ENCODE measurements at regions not wholly inside any gene's neighbourhood (a gene's known extent, or its start where the extent isn't known, plus 50 kb on each side); places are given as distances from the start of the nearest gene placed in this dataset.

DNA sequence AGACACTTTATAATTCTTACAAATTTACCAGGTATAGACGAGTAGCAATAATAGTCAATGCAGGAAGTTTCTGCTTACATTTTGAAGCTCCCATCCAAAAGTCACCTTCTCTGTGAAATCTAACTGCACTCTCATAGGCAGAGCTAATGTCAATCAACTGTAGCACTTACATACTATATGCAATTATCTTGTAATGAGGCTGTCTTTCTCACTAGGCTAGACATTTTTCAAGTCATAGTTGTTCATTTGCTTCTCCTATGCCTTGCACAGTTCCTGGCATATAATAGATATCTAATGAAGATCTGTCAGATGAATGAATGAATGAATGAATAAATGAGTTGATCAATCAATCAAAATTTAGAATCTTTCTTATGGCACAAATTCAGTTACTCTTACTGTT, 273.0 kb upstream of the DAB1 start:
- no peaks in the 10 kb centered on the region for H3K36me3 ChIP-seq (ENCODE audit: control insufficient read depth, insufficient read depth, low read length)
- H3K4me3 ChIP-seq (ENCODE audit: extremely low read depth, insufficient read depth, low read length, poor library complexity, severe bottlenecking) = no peak overlapping the region
- H3K9me3 ChIP-seq (ENCODE audit: control insufficient read depth, low read length) = peaks cover 6% of the 10 kb centered on the region
- WGBS, 2 experiments (ENCODE audit: insufficient coverage in 2 of 2) = 100% methylated on average over 1 of the region's 1 CpG; no CpG with 5 or more reads in 1 of the 2 experiments
- no peak overlapping the region for H3K27ac ChIP-seq (ENCODE audit: low read depth, low read length, severe bottlenecking)
- no peaks in the 10 kb centered on the region for H3K4me1 ChIP-seq (ENCODE audit: control insufficient read depth, insufficient read depth, low read length, poor library complexity, severe bottlenecking)

DNA sequence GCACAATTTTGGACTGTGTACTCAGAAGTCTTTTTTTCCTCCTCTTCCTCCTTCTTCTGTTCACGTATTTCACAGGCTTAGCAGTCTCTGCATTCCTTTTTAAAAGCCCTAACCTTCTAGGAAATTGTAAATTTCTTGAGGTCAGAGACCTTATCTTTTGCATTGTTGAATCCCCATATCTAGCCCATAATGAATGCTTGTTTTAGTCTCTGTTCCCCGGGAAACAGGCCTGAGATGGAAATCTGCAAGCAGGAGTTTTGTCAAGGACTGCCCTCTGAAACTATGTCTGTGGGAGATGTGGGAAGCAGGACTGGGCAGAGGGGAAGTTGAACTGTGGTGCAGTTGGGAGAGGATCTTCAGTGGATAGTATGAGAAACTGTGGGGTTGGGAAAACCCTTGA, 272.2 kb upstream of the DAB1 start:
- Histone ChIP-seq H3K4me3 (ENCODE audit: extremely low read depth, insufficient read depth, low read length, poor library complexity, severe bottlenecking) (no peak overlapping the region), H3K9me3 (ENCODE audit: control insufficient read depth, low read length) (peaks cover 6% of the 10 kb centered on the region), H3K27ac (ENCODE audit: low read depth, low read length, severe bottlenecking) (no peak overlapping the region), H3K4me1 (ENCODE audit: control insufficient read depth, insufficient read depth, low read length, poor library complexity, severe bottlenecking) (no peaks in the 10 kb centered on the region), H3K36me3 (ENCODE audit: control insufficient read depth, insufficient read depth, low read length) (no peaks in the 10 kb centered on the region)
- WGBS, 2 experiments (ENCODE audit: insufficient coverage in 2 of 2) = 60% methylated on average over 1 of the region's 2 CpGs

DNA sequence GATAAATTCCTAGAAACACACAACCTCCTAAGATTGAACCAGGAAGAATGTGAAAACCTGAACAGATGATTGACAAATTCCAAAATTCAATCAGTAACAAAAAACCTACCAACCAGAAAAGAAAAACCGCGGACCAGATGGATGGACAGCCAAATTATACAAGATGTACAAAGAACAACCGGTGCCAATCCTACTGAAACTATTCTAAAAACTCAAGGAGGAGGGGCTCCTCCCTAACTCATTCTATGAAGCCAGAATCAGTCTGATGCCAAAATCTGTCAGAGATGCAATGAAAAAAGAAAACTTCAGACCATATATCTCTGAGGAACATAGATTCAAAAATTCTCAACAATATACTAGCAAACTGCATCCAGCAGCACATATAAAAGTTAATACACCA, 262.4 kb upstream of the DAB1 start:
- Histone ChIP-seq H3K9me3 (ENCODE audit: control insufficient read depth, low read length) (peaks cover 5% of the 10 kb centered on the region), H3K4me1 (ENCODE audit: control insufficient read depth, insufficient read depth, low read length, poor library complexity, severe bottlenecking) (no peaks in the 10 kb centered on the region), H3K27ac (ENCODE audit: low read depth, low read length, severe bottlenecking) (no peak overlapping the region), H3K4me3 (ENCODE audit: extremely low read depth, insufficient read depth, low read length, poor library complexity, severe bottlenecking) (no peak overlapping the region), H3K36me3 (ENCODE audit: control insufficient read depth, insufficient read depth, low read length) (no peaks in the 10 kb centered on the region)
- WGBS, 2 experiments (ENCODE audit: insufficient coverage in 2 of 2) = 67% methylated on average over 1 of the region's 3 CpGs; no CpG with 5 or more reads in 1 of the 2 experiments

DNA sequence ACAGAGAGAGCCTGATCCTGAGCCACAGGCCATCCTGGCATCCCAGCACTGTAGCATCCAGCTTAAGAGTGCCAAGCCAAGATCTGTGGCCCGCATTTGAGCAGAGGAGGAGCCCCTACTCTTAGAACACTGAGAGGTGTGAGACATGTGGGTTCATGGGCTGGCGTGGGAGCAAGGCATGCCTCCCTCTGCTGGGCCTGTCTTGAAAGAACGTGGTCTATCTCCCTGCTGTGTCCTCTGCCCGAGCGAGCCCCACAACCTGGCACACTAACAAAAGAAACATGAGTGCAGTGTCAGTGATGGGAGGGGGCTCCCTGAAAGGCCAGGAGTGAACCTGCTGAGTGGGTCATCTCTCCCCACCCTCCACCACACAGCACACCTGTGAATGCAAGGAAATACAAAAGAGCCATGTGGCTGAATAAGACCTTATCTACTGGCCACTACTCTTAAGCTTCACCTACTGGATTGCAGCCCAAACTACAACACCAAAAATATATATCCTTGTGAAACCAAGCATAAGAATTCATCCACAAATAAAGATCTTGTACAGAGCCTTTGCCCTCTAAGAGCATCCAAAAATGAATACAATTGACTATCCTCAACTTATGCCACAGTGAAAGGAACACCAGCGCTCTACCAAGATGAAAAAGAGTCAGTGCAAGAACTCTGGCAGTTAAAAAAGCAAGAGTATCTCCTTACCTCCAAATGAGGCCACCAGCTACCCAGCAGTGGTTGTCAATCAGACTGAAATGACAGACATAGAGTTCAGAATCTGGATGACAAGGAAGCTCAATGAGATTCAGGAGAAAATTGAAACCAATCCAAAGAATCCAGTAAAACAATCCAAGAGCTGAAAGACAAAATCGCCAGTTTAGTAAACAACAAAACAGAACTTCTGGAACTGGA, 259.4 kb upstream of the DAB1 start:
- no peaks in the 10 kb centered on the region for H3K9me3 ChIP-seq (ENCODE audit: control insufficient read depth, low read length)
- H3K4me1 ChIP-seq (ENCODE audit: control insufficient read depth, insufficient read depth, low read length, poor library complexity, severe bottlenecking) = no peaks in the 10 kb centered on the region
- no peak overlapping the region for H3K4me3 ChIP-seq (ENCODE audit: extremely low read depth, insufficient read depth, low read length, poor library complexity, severe bottlenecking)
- 80 to 100% methylated on average over 1 to 3 of the region's 7 CpGs for WGBS, 2 experiments (ENCODE audit: insufficient coverage in 2 of 2)
- no peaks in the 10 kb centered on the region for H3K36me3 ChIP-seq (ENCODE audit: control insufficient read depth, insufficient read depth, low read length)
- no peak overlapping the region for H3K27ac ChIP-seq (ENCODE audit: low read depth, low read length, severe bottlenecking)

DNA sequence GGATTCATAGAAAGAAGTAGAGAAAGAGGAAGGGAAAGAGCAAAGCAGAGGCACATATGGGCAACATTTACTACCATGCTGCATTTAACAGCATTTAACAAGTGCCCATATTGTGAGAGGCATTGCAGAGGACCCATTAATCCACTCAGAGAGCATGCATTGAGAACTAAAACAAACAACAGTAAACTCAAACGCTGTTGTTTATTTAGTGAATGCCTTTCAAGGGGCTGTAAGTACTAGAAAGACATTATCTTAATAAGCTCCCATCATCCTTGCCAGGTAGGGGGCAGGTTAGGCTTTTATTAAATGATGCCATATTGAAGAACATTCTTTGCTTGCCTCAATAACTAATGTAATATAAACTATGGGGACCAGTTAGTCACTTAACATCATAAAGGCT, 254.3 kb upstream of the DAB1 start:
- no peaks in the 10 kb centered on the region for H3K36me3 ChIP-seq (ENCODE audit: control insufficient read depth, insufficient read depth, low read length)
- H3K27ac ChIP-seq (ENCODE audit: low read depth, low read length, severe bottlenecking) = no peak overlapping the region
- H3K9me3 ChIP-seq (ENCODE audit: control insufficient read depth, low read length) = no peaks in the 10 kb centered on the region
- WGBS, 2 experiments (ENCODE audit: insufficient coverage in 2 of 2) = 33% methylated on average over 1 of the region's 1 CpG; no CpG with 5 or more reads in 1 of the 2 experiments
- H3K4me1 ChIP-seq (ENCODE audit: control insufficient read depth, insufficient read depth, low read length, poor library complexity, severe bottlenecking) = no peaks in the 10 kb centered on the region
- no peak overlapping the region for H3K4me3 ChIP-seq (ENCODE audit: extremely low read depth, insufficient read depth, low read length, poor library complexity, severe bottlenecking)

DNA sequence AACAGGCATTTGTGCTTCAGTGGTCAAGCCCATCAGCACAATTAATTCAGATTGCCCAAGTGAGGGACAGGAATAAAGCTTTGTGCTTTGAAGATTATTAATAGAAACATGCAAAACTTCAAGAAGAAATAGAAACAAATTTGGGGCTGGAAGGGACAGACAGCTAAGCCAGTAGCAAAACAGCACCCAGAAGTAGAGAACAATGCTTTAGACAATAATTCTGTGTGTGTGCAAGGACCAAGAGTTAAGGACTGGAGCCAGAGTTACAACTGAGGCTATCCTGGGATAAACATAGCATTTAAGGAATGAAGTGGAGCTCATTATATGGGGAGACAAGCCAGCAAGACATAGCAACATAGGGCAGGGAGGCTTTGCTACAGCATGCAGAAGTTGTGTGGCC, 251.9 kb upstream of the DAB1 start:
- H3K4me1 ChIP-seq (ENCODE audit: control insufficient read depth, insufficient read depth, low read length, poor library complexity, severe bottlenecking) = no peaks in the 10 kb centered on the region
- no peaks in the 10 kb centered on the region for H3K9me3 ChIP-seq (ENCODE audit: control insufficient read depth, low read length)
- H3K27ac ChIP-seq (ENCODE audit: low read depth, low read length, severe bottlenecking) = no peak overlapping the region
- no peaks in the 10 kb centered on the region for H3K36me3 ChIP-seq (ENCODE audit: control insufficient read depth, insufficient read depth, low read length)
- no peak overlapping the region for H3K4me3 ChIP-seq (ENCODE audit: extremely low read depth, insufficient read depth, low read length, poor library complexity, severe bottlenecking)

DNA sequence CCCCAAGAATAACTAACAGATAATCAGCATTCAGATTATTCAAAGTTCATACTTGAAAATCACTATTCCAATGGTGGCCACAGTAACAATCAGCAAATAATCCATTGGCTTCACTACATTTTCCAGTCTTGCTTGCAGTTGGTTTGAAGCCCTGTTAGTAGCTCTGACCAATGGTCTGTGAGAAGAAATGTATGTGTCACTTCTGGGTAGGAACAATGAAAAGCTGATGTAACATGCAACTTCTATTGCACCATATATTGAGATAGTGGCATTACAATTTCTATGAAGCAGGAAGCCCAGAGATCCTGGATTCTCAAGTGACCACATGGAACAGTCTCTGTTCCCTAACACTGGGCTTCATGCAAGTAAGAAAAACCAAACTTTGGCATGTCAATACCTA, 250.9 kb upstream of the DAB1 start:
- no peaks in the 10 kb centered on the region for H3K9me3 ChIP-seq (ENCODE audit: control insufficient read depth, low read length)
- no peaks in the 10 kb centered on the region for H3K4me1 ChIP-seq (ENCODE audit: control insufficient read depth, insufficient read depth, low read length, poor library complexity, severe bottlenecking)
- H3K27ac ChIP-seq (ENCODE audit: low read depth, low read length, severe bottlenecking) = no peak overlapping the region
- H3K36me3 ChIP-seq (ENCODE audit: control insufficient read depth, insufficient read depth, low read length) = no peaks in the 10 kb centered on the region
- no peak overlapping the region for H3K4me3 ChIP-seq (ENCODE audit: extremely low read depth, insufficient read depth, low read length, poor library complexity, severe bottlenecking)

DNA sequence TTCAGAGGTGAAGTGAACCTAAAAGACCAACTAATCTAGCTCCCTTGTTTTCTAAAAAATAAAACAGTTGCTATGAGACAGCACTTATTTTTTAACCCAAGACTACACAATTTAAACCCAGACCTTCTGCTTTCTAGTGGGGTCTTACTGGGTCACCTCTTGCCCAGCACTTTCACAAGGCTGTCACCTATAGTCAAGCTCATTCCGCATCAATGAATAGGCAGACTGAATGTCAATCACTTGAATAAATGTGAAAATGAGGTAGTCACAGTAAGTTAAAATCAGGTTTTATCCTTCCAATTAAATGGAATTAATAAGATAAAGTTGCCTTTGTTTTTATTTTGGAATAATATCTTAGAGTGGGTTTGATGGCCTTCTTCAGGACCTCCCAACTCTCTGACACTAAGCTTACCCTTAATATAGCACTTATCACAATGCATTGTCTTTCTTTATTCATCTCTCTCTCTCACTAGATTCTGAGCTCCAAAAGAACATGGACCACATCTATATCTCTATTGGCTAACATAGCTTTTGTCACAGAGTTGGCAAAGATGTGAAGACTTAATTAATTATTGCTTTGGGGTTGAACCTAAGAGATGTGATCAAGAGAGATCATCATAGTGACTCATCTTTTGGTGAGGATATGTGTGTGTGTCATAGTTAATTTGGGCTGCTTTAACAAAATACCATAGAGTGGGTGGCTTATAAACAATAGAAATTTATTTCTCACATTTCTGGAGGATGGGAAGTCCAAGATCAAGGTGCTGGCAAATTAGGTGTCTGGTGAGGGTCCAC, 248.7 kb upstream of the DAB1 start:
- no CpG with 5 or more reads among the region's 1 CpG for WGBS, 2 experiments (ENCODE audit: insufficient coverage in 2 of 2)
- H3K27ac ChIP-seq (ENCODE audit: low read depth, low read length, severe bottlenecking) = no peak overlapping the region

DNA sequence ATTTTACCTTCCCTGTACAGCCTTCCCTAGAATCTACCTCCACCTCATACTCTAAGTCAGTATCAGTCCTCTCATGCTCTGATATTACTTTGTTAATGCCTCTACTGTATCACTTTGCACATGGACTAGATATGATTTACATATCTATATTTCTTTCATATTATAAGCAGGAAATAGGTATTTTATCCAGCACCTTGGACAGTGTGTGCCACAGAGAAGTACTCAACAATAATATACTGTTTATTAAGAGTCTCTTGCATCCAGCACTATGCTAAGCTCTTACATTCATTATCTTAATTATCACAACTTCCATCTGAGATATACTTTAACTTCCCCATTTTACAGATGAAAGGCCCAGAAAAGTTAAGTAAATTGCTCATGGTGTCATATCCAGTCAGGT, 247.9 kb upstream of the DAB1 start:
- no peaks in the 10 kb centered on the region for H3K9me3 ChIP-seq (ENCODE audit: control insufficient read depth, low read length)
- H3K27ac ChIP-seq (ENCODE audit: low read depth, low read length, severe bottlenecking) = no peak overlapping the region
- no peaks in the 10 kb centered on the region for H3K4me1 ChIP-seq (ENCODE audit: control insufficient read depth, insufficient read depth, low read length, poor library complexity, severe bottlenecking)
- H3K4me3 ChIP-seq (ENCODE audit: extremely low read depth, insufficient read depth, low read length, poor library complexity, severe bottlenecking) = no peak overlapping the region
- no peaks in the 10 kb centered on the region for H3K36me3 ChIP-seq (ENCODE audit: control insufficient read depth, insufficient read depth, low read length)

More for the DNA sequence above, 248.7 kb upstream of the DAB1 start:
- Histone ChIP-seq H3K36me3 (ENCODE audit: control insufficient read depth, insufficient read depth, low read length) (no peaks in the 10 kb centered on the region), H3K9me3 (ENCODE audit: control insufficient read depth, low read length) (no peaks in the 10 kb centered on the region), H3K4me1 (ENCODE audit: control insufficient read depth, insufficient read depth, low read length, poor library complexity, severe bottlenecking) (no peaks in the 10 kb centered on the region), H3K4me3 (ENCODE audit: extremely low read depth, insufficient read depth, low read length, poor library complexity, severe bottlenecking) (no peak overlapping the region)

DNA sequence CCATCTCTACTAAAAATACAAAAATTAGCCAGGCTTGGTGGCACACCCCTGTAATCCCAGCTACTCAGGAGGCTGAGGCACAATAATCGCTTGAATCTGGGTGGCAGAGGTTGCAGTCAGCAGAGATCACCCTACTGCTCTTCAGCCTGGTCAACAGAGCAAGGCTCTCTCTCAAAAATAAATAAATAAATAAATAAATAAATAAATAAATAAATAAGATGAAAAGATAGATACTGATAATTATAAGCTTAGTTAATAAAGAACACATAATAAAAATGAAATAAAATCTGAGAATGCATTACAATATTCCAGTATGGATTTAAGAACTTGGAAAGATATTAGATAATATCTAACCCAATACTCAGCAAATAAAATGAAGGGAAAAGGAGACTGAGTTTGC, 235.9 kb upstream of the DAB1 start:
- WGBS, 2 experiments (ENCODE audit: insufficient coverage in 2 of 2) = no CpG with 5 or more reads among the region's 1 CpG
- no peaks in the 10 kb centered on the region for H3K4me1 ChIP-seq (ENCODE audit: control insufficient read depth, insufficient read depth, low read length, poor library complexity, severe bottlenecking)
- no peaks in the 10 kb centered on the region for H3K36me3 ChIP-seq (ENCODE audit: control insufficient read depth, insufficient read depth, low read length)
- H3K4me3 ChIP-seq (ENCODE audit: extremely low read depth, insufficient read depth, low read length, poor library complexity, severe bottlenecking) = no peak overlapping the region
- H3K9me3 ChIP-seq (ENCODE audit: control insufficient read depth, low read length) = no peaks in the 10 kb centered on the region
- no peak overlapping the region for H3K27ac ChIP-seq (ENCODE audit: low read depth, low read length, severe bottlenecking)

DNA sequence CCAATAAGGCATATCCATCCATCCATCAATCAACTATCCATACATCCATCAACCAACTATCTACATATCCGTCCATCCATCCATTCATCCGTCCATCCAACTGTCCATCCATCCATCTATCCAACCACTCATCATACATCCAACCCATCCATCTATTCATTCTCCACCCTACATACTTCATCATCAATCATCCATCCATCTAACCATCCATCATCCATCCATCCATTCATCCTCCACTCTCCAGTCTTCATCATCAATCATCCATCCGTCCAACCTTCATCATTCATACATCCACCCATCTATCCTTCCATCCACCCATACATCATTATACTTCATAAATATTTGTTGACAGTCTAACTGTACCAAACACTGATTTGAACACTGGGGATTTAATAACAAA, 231.3 kb upstream of the DAB1 start:
- H3K4me3 ChIP-seq (ENCODE audit: extremely low read depth, insufficient read depth, low read length, poor library complexity, severe bottlenecking) = no peak overlapping the region
- no peaks in the 10 kb centered on the region for H3K9me3 ChIP-seq (ENCODE audit: control insufficient read depth, low read length)
- H3K4me1 ChIP-seq (ENCODE audit: control insufficient read depth, insufficient read depth, low read length, poor library complexity, severe bottlenecking) = no peaks in the 10 kb centered on the region
- no peak overlapping the region for H3K27ac ChIP-seq (ENCODE audit: low read depth, low read length, severe bottlenecking)
- H3K36me3 ChIP-seq (ENCODE audit: control insufficient read depth, insufficient read depth, low read length) = no peaks in the 10 kb centered on the region
- 91 to 94% methylated on average over 3 of the region's 3 CpGs for WGBS, 2 experiments (ENCODE audit: insufficient coverage in 2 of 2)
